ENCODE measurements at regions not wholly inside any gene's neighbourhood (a gene's known extent, or its start where the extent isn't known, plus 50 kb on each side); places are given as distances from the start of the nearest gene placed in this dataset.

DNA sequence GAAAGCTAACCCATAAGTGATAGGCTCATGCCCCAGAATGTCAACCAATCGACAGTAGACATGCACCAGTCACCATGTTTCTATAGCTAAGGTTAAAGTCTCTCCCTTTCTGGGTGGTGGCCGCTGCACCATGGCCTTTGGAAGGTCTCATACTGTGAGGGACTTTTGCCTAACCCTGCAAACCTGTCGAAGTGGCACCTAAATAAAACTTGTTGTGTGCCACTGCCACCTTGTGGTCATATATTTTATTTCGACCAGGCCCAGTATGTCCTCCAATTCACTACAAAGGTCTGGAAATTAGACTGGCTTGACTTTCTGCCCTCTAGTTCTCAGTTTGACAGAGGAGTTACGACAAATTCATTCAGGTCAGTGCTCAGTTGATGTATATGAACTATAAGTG is 163.1 kb downstream of the SMARCA1 start:
- TF ChIP-seq, protein P1, sequence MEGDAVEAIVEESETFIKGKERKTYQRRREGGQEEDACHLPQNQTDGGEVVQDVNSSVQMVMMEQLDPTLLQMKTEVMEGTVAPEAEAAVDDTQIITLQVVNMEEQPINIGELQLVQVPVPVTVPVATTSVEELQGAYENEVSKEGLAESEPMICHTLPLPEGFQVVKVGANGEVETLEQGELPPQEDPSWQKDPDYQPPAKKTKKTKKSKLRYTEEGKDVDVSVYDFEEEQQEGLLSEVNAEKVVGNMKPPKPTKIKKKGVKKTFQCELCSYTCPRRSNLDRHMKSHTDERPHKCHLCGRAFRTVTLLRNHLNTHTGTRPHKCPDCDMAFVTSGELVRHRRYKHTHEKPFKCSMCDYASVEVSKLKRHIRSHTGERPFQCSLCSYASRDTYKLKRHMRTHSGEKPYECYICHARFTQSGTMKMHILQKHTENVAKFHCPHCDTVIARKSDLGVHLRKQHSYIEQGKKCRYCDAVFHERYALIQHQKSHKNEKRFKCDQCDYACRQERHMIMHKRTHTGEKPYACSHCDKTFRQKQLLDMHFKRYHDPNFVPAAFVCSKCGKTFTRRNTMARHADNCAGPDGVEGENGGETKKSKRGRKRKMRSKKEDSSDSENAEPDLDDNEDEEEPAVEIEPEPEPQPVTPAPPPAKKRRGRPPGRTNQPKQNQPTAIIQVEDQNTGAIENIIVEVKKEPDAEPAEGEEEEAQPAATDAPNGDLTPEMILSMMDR (optimal IDR thresholded peaks at IDR 0.05 in 1 of 3, IDR thresholded peaks at IDR 0.05 in 1 of 3, conservative IDR thresholded peaks at IDR 0.05 in 1 of 3; ENCODE audit: extremely low read depth in 1 of 3, insufficient read depth in 2 of 3, low read length in 3 of 3) = peak; percentile 47 to 70 (median 57)
- TF ChIP-seq EZH2 (IDR thresholded peaks at IDR 0.05; ENCODE audit: low read length) = no peak

Measured in keratinocyte (primary cell).